GM12891 (cell line): ENCODE measurements at regions not wholly inside any gene's neighbourhood (a gene's known extent, or its start where the extent isn't known, plus 50 kb on each side); places are given as distances from the start of the nearest gene placed in this dataset.

ENCODE experiments used
- POLR2A ChIP-seq: IDR thresholded peaks from 2 replicates; pipeline ENCODE4 v1.6.1; 2011; ENCODE audit warnings: low read depth, low read length, control low read depth
- TAF1 ChIP-seq: IDR thresholded peaks from 2 replicates; pipeline ENCODE4 v1.6.1; 2011; ENCODE audit warnings: low read depth, low read length, control low read depth

- TF ChIP-seq TAF1 (no peak), POLR2A (no peak)
Measured at GRCh38 chrX:39484159-39485068, 613.3 kb downstream of the BCOR start.
